ENCODE measurements at regions not wholly inside any gene's neighbourhood (a gene's known extent, or its start where the extent isn't known, plus 50 kb on each side); places are given as distances from the start of the nearest gene placed in this dataset.

- Histone ChIP-seq H3K9me1 (replicated peaks; ENCODE audit: control insufficient read depth, extremely low read depth, insufficient read depth, low read length) (no peaks in the 10 kb centered on the region), H3K79me2 (ENCODE audit: control insufficient read depth, insufficient read depth, low read length) (no peaks in the 10 kb centered on the region), H3K9ac (replicated peaks; ENCODE audit: extremely low read depth, insufficient read depth, low read length) (no peak overlapping the region), H3K27ac (ENCODE audit: insufficient read depth, low read depth, low read length) (no peak overlapping the region), H3K36me3 (ENCODE audit: control insufficient read depth in 2 of 2, extremely low read depth in 1 of 2, insufficient read depth in 2 of 2, low read length in 2 of 2) (no peaks in the 10 kb centered on the region), H3K27me3 (ENCODE audit: control insufficient read depth in 2 of 2, insufficient read depth in 2 of 2, low read length in 2 of 2) (no peaks in the 10 kb centered on the region), H3K4me3 (replicated peaks in 1 of 3; ENCODE audit: insufficient read depth in 1 of 3, low read depth in 1 of 3, low read length in 3 of 3) (no peak overlapping the region), H3K4me1 (ENCODE audit: control insufficient read depth, extremely low read depth, insufficient read depth, low read length) (no peaks in the 10 kb centered on the region), H2AFZ (ENCODE audit: low read depth, low read length) (no peak overlapping the region), H3K9me3 (replicated peaks; ENCODE audit: control insufficient read depth, insufficient read depth, low read length) (no peaks in the 10 kb centered on the region), H3K4me2 (ENCODE audit: insufficient read depth, low read length) (no peak overlapping the region), H4K20me1 (replicated peaks; ENCODE audit: control insufficient read depth, extremely low read depth, insufficient read depth, low read length) (no peaks in the 10 kb centered on the region)
- intact Hi-C loops (cut with micrococcal nuclease) (no loop called here), dilution Hi-C loops (cut with MboI; ENCODE audit: extremely low pct_ligation_motif_present, low sequenced_read_pairs) (no loop called here)
- ChIA-PET CTCF (interaction anchor here (1.3 kb wide), 1 partner anchor 694 kb away, joined by 3 read pairs; no protein-coding TSS in a partner anchor), POLR2A (no interaction called here)
- DNase-seq (ENCODE audit: low read depth, low spot score) = no peak
- BruUV-seq (replicated peaks) = no TSS peak
- TF ChIP-seq FOS (IDR thresholded peaks at IDR 0.05; ENCODE audit: borderline replicate concordance, insufficient read depth, low read length) (no peak), JUN (IDR thresholded peaks at IDR 0.05; ENCODE audit: borderline replicate concordance, insufficient read depth, insufficient read length, low read depth) (no peak), MYC (IDR thresholded peaks at IDR 0.05; ENCODE audit: low read depth, low read length) (no peak), GATA2 (IDR thresholded peaks at IDR 0.05; ENCODE audit: insufficient read depth, insufficient read length, low read depth, low read length) (no peak), POLR2A (IDR thresholded peaks at IDR 0.05; ENCODE audit: low read depth, low read length) (no peak), POLR2AphosphoS5 (IDR thresholded peaks at IDR 0.05; ENCODE audit: insufficient read depth, low read depth, low read length) (no peak), EZH2 (IDR thresholded peaks at IDR 0.05; ENCODE audit: borderline replicate concordance, low read depth, low read length, severe bottlenecking) (no peak)
- TF ChIP-seq, protein P1, sequence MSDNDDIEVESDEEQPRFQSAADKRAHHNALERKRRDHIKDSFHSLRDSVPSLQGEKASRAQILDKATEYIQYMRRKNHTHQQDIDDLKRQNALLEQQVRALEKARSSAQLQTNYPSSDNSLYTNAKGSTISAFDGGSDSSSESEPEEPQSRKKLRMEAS (IDR thresholded peaks at IDR 0.05; ENCODE audit: insufficient read depth, insufficient read length) = no peak
- TF ChIP-seq, protein P2, sequence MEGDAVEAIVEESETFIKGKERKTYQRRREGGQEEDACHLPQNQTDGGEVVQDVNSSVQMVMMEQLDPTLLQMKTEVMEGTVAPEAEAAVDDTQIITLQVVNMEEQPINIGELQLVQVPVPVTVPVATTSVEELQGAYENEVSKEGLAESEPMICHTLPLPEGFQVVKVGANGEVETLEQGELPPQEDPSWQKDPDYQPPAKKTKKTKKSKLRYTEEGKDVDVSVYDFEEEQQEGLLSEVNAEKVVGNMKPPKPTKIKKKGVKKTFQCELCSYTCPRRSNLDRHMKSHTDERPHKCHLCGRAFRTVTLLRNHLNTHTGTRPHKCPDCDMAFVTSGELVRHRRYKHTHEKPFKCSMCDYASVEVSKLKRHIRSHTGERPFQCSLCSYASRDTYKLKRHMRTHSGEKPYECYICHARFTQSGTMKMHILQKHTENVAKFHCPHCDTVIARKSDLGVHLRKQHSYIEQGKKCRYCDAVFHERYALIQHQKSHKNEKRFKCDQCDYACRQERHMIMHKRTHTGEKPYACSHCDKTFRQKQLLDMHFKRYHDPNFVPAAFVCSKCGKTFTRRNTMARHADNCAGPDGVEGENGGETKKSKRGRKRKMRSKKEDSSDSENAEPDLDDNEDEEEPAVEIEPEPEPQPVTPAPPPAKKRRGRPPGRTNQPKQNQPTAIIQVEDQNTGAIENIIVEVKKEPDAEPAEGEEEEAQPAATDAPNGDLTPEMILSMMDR (IDR thresholded peaks at IDR 0.05; ENCODE audit: extremely low read depth in 1 of 2, insufficient read depth in 1 of 2, low read depth in 1 of 2, low read length in 2 of 2) = no peak
- FAIRE-seq = no peak
Measured at GRCh38 chr11:11722246-11722645, 100.4 kb upstream of the GALNT18 start.

Data from endothelial cell of umbilical vein (primary cell).